Activated CD4-positive, alpha-beta memory T cell treated with anti-CD3 and anti-CD28 coated beads, Interleukin-2, amount 10 ng/mL, durations not matched to agents 7 days and 5 days (primary cell): ENCODE measurements at regions not wholly inside any gene's neighbourhood (a gene's known extent, or its start where the extent isn't known, plus 50 kb on each side); places are given as distances from the start of the nearest gene placed in this dataset.

Experiments
- CTCF ChIA-PET: fragments of 350-600 bp; sonication (Branson Sonifier 250); formaldehyde crosslinking; loops from one replicate; lab custom pipeline; 2021; ENCODE audit warnings: antibody characterized with exemption, inconsistent platforms; lab: Charles Lee
- POLR2A ChIA-PET: fragments of 350-600 bp; sonication (Branson Sonifier 250); formaldehyde crosslinking; loops from one replicate; lab custom pipeline; 2021; ENCODE audit warnings: antibody characterized with exemption; lab: Charles Lee
- DNase-seq: peaks from one replicate; pipeline ENCODE4 v3.0.0-alpha.2; 2020
- H3K27ac Mint-ChIP-seq: one replicate; pipeline ENCODE4 v1.8.0; 2021; ENCODE audit warnings: mild to moderate bottlenecking, mixed read lengths
- H3K27me3 Mint-ChIP-seq: one replicate; pipeline ENCODE4 v1.8.0; 2021; ENCODE audit warnings: mixed read lengths
- H3K36me3 Mint-ChIP-seq: one replicate; pipeline ENCODE4 v1.8.0; 2021; ENCODE audit warnings: low read depth, mixed read lengths
- H3K4me1 Mint-ChIP-seq: one replicate; pipeline ENCODE4 v1.8.0; 2021; ENCODE audit warnings: mixed read lengths
- H3K4me3 Mint-ChIP-seq: one replicate; pipeline ENCODE4 v1.8.0; 2021; ENCODE audit warnings: mild to moderate bottlenecking, mixed read lengths
- H3K9me3 Mint-ChIP-seq: one replicate; pipeline ENCODE4 v1.8.0; 2021; ENCODE audit warnings: mixed read lengths

GRCh38 chr2:51673628-51674027 is 641.7 kb upstream of the NRXN1 start:
- DNase-seq = no peak
- H3K27me3 Mint-ChIP-seq = no peaks in the 10 kb centered on the region
- H3K36me3 Mint-ChIP-seq = no peaks in the 10 kb centered on the region
- H3K27ac Mint-ChIP-seq = no peak overlapping the region
- no peak overlapping the region for H3K4me3 Mint-ChIP-seq
- ChIA-PET POLR2A (no interaction called here), CTCF (no interaction called here)
- peaks cover 7% of the 10 kb centered on the region for H3K9me3 Mint-ChIP-seq
- no peaks in the 10 kb centered on the region for H3K4me1 Mint-ChIP-seq

- Mint-ChIP-seq H3K27me3 (no peaks in the 10 kb centered on the region), H3K36me3 (no peaks in the 10 kb centered on the region), H3K4me1 (no peaks in the 10 kb centered on the region), H3K9me3 (peaks cover 11% of the 10 kb centered on the region), H3K4me3 (no peak overlapping the region), H3K27ac (no peak overlapping the region)
- POLR2A ChIA-PET = no interaction called here
- CTCF ChIA-PET = no interaction called here
- DNase-seq = no peak
Measured at GRCh38 chr2:51667679-51668078, 635.7 kb upstream of the NRXN1 start.

GRCh38 chr2:51662187-51662586 is 630.3 kb upstream of the NRXN1 start:
- H3K4me1 Mint-ChIP-seq = no peaks in the 10 kb centered on the region
- POLR2A ChIA-PET = no interaction called here
- CTCF ChIA-PET = no interaction called here
- no peak for DNase-seq
- H3K27ac Mint-ChIP-seq = no peak overlapping the region
- no peak overlapping the region for H3K4me3 Mint-ChIP-seq
- H3K36me3 Mint-ChIP-seq = no peaks in the 10 kb centered on the region
- no peaks in the 10 kb centered on the region for H3K27me3 Mint-ChIP-seq
- H3K9me3 Mint-ChIP-seq = peaks cover 12% of the 10 kb centered on the region

- Mint-ChIP-seq H3K4me3 (no peak overlapping the region), H3K27ac (no peak overlapping the region), H3K4me1 (no peaks in the 10 kb centered on the region), H3K27me3 (no peaks in the 10 kb centered on the region), H3K9me3 (peaks cover 11% of the 10 kb centered on the region), H3K36me3 (no peaks in the 10 kb centered on the region)
- no peak for DNase-seq
- ChIA-PET POLR2A (no interaction called here), CTCF (no interaction called here)
Measured at GRCh38 chr2:51657849-51658248, 625.9 kb upstream of the NRXN1 start.

GRCh38 chr2:51650769-51651168 is 618.8 kb upstream of the NRXN1 start:
- ChIA-PET POLR2A (no interaction called here), CTCF (no interaction called here)
- Mint-ChIP-seq H3K36me3 (no peaks in the 10 kb centered on the region), H3K27ac (no peak overlapping the region), H3K9me3 (peaks cover 5% of the 10 kb centered on the region), H3K4me3 (no peak overlapping the region), H3K27me3 (no peaks in the 10 kb centered on the region), H3K4me1 (no peaks in the 10 kb centered on the region)
- DNase-seq = no peak

GRCh38 chr2:51649366-51649765 is 617.4 kb upstream of the NRXN1 start:
- POLR2A ChIA-PET = no interaction called here

GRCh38 chr2:51638811-51639210 is 606.9 kb upstream of the NRXN1 start:
- Mint-ChIP-seq H3K27me3 (no peaks in the 10 kb centered on the region), H3K4me1 (no peaks in the 10 kb centered on the region), H3K9me3 (peaks cover 18% of the 10 kb centered on the region), H3K27ac (no peak overlapping the region), H3K36me3 (no peaks in the 10 kb centered on the region), H3K4me3 (no peak overlapping the region)
- POLR2A ChIA-PET = no interaction called here
- no peak for DNase-seq
- CTCF ChIA-PET = no interaction called here

More at GRCh38 chr2:51649366-51649765, 617.4 kb upstream of the NRXN1 start:
- Mint-ChIP-seq H3K9me3 (peaks cover 9% of the 10 kb centered on the region), H3K36me3 (no peaks in the 10 kb centered on the region), H3K27ac (no peak overlapping the region), H3K4me3 (no peak overlapping the region), H3K27me3 (no peaks in the 10 kb centered on the region), H3K4me1 (no peaks in the 10 kb centered on the region)
- CTCF ChIA-PET = no interaction called here
- DNase-seq = no peak

- Mint-ChIP-seq H3K36me3 (no peaks in the 10 kb centered on the region), H3K27me3 (no peaks in the 10 kb centered on the region), H3K9me3 (peaks cover 15% of the 10 kb centered on the region), H3K4me3 (no peak overlapping the region), H3K4me1 (no peaks in the 10 kb centered on the region), H3K27ac (no peak overlapping the region)
- ChIA-PET CTCF (no interaction called here), POLR2A (no interaction called here)
- DNase-seq = no peak
Measured at GRCh38 chr2:51633073-51633472, 601.1 kb upstream of the NRXN1 start.

- DNase-seq = no peak
- Mint-ChIP-seq H3K27me3 (no peaks in the 10 kb centered on the region), H3K4me3 (no peak overlapping the region), H3K9me3 (peaks cover 7% of the 10 kb centered on the region), H3K4me1 (no peaks in the 10 kb centered on the region), H3K36me3 (no peaks in the 10 kb centered on the region), H3K27ac (no peak overlapping the region)
- ChIA-PET POLR2A (no interaction called here), CTCF (no interaction called here)
Measured at GRCh38 chr2:51629406-51629805, 597.5 kb upstream of the NRXN1 start.

GRCh38 chr2:51628917-51629316 is 597.0 kb upstream of the NRXN1 start:
- H3K27me3 Mint-ChIP-seq = no peaks in the 10 kb centered on the region
- H3K36me3 Mint-ChIP-seq = no peaks in the 10 kb centered on the region
- ChIA-PET CTCF (no interaction called here), POLR2A (no interaction called here)
- H3K4me3 Mint-ChIP-seq = no peak overlapping the region
- no peaks in the 10 kb centered on the region for H3K4me1 Mint-ChIP-seq
- no peak overlapping the region for H3K27ac Mint-ChIP-seq
- no peak for DNase-seq
- peaks cover 7% of the 10 kb centered on the region for H3K9me3 Mint-ChIP-seq

GRCh38 chr2:51624995-51625394 is 593.1 kb upstream of the NRXN1 start:
- ChIA-PET POLR2A (no interaction called here), CTCF (no interaction called here)
- no peak for DNase-seq
- Mint-ChIP-seq H3K4me3 (no peak overlapping the region), H3K4me1 (no peaks in the 10 kb centered on the region), H3K27ac (no peak overlapping the region), H3K36me3 (no peaks in the 10 kb centered on the region), H3K27me3 (no peaks in the 10 kb centered on the region), H3K9me3 (peaks cover 7% of the 10 kb centered on the region)

GRCh38 chr2:51620796-51621195 is 588.9 kb upstream of the NRXN1 start:
- no peaks in the 10 kb centered on the region for H3K4me1 Mint-ChIP-seq
- no peaks in the 10 kb centered on the region for H3K27me3 Mint-ChIP-seq

GRCh38 chr2:51619961-51620360 is 588.0 kb upstream of the NRXN1 start:
- H3K27ac Mint-ChIP-seq = no peak overlapping the region
- H3K9me3 Mint-ChIP-seq = peaks cover 10% of the 10 kb centered on the region
- POLR2A ChIA-PET = no interaction called here
- no peaks in the 10 kb centered on the region for H3K36me3 Mint-ChIP-seq
- DNase-seq = no peak
- no peak overlapping the region for H3K4me3 Mint-ChIP-seq
- H3K4me1 Mint-ChIP-seq = no peaks in the 10 kb centered on the region
- no peaks in the 10 kb centered on the region for H3K27me3 Mint-ChIP-seq
- CTCF ChIA-PET = no interaction called here

More at GRCh38 chr2:51620796-51621195, 588.9 kb upstream of the NRXN1 start:
- Mint-ChIP-seq H3K9me3 (peaks cover 6% of the 10 kb centered on the region), H3K36me3 (no peaks in the 10 kb centered on the region), H3K27ac (no peak overlapping the region), H3K4me3 (no peak overlapping the region)
- POLR2A ChIA-PET = no interaction called here
- CTCF ChIA-PET = no interaction called here
- DNase-seq = no peak

- H3K4me3 Mint-ChIP-seq = no peak overlapping the region
- no peaks in the 10 kb centered on the region for H3K27me3 Mint-ChIP-seq
- DNase-seq = no peak
- no peaks in the 10 kb centered on the region for H3K4me1 Mint-ChIP-seq
- ChIA-PET POLR2A (no interaction called here), CTCF (no interaction called here)
- H3K36me3 Mint-ChIP-seq = no peaks in the 10 kb centered on the region
- H3K27ac Mint-ChIP-seq = no peak overlapping the region
- H3K9me3 Mint-ChIP-seq = peaks cover 17% of the 10 kb centered on the region
Measured at GRCh38 chr2:51612387-51612786, 580.5 kb upstream of the NRXN1 start.

- POLR2A ChIA-PET = no interaction called here
- Mint-ChIP-seq H3K27me3 (no peaks in the 10 kb centered on the region), H3K27ac (no peak overlapping the region), H3K4me1 (no peaks in the 10 kb centered on the region), H3K4me3 (no peak overlapping the region), H3K36me3 (no peaks in the 10 kb centered on the region), H3K9me3 (peaks cover 20% of the 10 kb centered on the region)
- DNase-seq = no peak
- CTCF ChIA-PET = no interaction called here
Measured at GRCh38 chr2:51601706-51602105, 569.8 kb upstream of the NRXN1 start.
